Retinal pigment epithelial cell (primary cell): ENCODE measurements at regions not wholly inside any gene's neighbourhood (a gene's known extent, or its start where the extent isn't known, plus 50 kb on each side); places are given as distances from the start of the nearest gene placed in this dataset.

Source experiments
- DNase-seq: peaks from one replicate; pipeline ENCODE4 v3.0.0-alpha.2; 2010; ENCODE audit warnings: low read depth
- H3K4me3 ChIP-seq: 2 replicates; pipeline ENCODE4 v1.5.1; 2011; ENCODE audit warnings: mild to moderate bottlenecking, low read length, control low read depth, moderate library complexity
- CTCF ChIP-seq: conservative IDR thresholded peaks from 2 replicates; pipeline ENCODE4 v1.5.1; 2011; ENCODE audit warnings: low read depth, low read length, control low read depth, inconsistent platforms

- no peak for DNase-seq
- TF ChIP-seq CTCF, result no peak
Measured at GRCh38 chr2:2867397-2867979, 510.1 kb downstream of the EIPR1 start.

GRCh38 chr2:2866459-2866858 lies 511.2 kb downstream of the EIPR1 start:
- no peak for DNase-seq
- no peak for TF ChIP-seq CTCF
- no peak overlapping the region for H3K4me3 ChIP-seq

More at GRCh38 chr2:2867397-2867979, 510.1 kb downstream of the EIPR1 start:
- no peak overlapping the region for H3K4me3 ChIP-seq

- no peak for TF ChIP-seq CTCF
- no peak for DNase-seq
- no peak overlapping the region for H3K4me3 ChIP-seq
Measured at GRCh38 chr2:2862386-2862785, 515.2 kb downstream of the EIPR1 start.

GRCh38 chr2:2861666-2862240 lies 515.9 kb downstream of the EIPR1 start:
- no peak for TF ChIP-seq CTCF
- no peak for DNase-seq
- no peak overlapping the region for H3K4me3 ChIP-seq

- TF ChIP-seq CTCF, result no peak
- H3K4me3 ChIP-seq, result no peak overlapping the region
- no peak for DNase-seq
Measured at GRCh38 chr2:2860589-2861300, 516.9 kb downstream of the EIPR1 start.

GRCh38 chr2:2859732-2860131 lies 517.9 kb downstream of the EIPR1 start:
- H3K4me3 ChIP-seq, result no peak overlapping the region
- no peak for TF ChIP-seq CTCF
- no peak for DNase-seq

GRCh38 chr2:2859164-2859563 lies 518.5 kb downstream of the EIPR1 start:
- no peak for DNase-seq
- H3K4me3 ChIP-seq, result no peak overlapping the region
- TF ChIP-seq CTCF, result no peak
